HG02870 (cell line): ENCODE measurements at regions not wholly inside any gene's neighbourhood (a gene's known extent, or its start where the extent isn't known, plus 50 kb on each side); places are given as distances from the start of the nearest gene placed in this dataset.
"Not testable (repeated sequence)": the region's sequence is repeated elsewhere in the genome, so short reads cannot be mapped to it uniquely, and the experiment has no call there.

Experiments used
- ATAC-seq: cut with Tn5 transposase; IDR thresholded peaks from one replicate; pipeline ENCODE4 v1.9.1; 2021; ENCODE audit warnings: mild to moderate bottlenecking, moderate library complexity; ENCODE audit not compliant: unreplicated experiment

- no peak for ATAC-seq
These were observed 101.6 kb upstream of the ITPRID2 start for GRCh38 chr2:181789827-181790448.

GRCh38 chr2:181790716-181791649 lies 100.5 kb upstream of the ITPRID2 start:
- peak; percentile 97 for ATAC-seq

- ATAC-seq = no peak
These were observed 98.6 kb upstream of the ITPRID2 start for GRCh38 chr2:181792906-181793305.

DNA sequence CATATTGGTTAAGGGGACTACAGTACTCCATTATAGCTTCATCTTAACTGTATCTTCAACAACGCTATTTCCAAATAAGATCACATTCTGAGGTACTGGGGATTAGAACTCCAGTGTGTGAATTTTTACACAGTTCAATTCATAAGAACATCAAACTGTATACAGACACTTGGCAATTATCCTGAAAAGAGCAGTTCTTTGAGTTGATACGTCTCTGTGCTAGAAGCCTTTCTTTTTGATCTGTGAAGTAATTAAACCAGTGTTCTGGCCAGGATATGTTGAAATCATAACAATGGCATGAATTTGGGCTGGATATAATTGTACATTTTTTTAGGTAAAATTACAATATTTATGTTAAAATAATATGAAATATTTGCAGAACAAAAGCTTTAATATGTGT lies 93.5 kb upstream of the ITPRID2 start:
- ATAC-seq = no peak

DNA sequence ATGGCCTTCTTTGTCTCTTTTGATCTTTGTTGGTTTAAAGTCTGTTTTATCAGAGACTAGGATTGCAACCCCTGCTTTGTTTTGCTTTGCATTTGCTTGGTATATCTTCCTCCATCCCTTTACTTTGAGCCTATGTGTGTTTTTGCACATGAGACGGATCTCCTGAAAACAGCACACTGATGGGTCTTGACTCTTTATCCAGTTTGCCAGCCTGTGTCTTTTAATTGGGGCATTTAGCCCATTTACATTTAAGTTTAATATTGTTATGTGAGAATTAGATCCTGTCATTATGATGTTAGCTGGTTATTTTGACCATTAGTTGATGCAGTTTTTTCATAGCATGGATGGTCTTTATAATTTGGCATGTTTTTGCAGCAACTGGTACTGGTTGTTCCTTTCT lies 89.2 kb upstream of the ITPRID2 start:
- ATAC-seq = not testable (repeated sequence)

DNA sequence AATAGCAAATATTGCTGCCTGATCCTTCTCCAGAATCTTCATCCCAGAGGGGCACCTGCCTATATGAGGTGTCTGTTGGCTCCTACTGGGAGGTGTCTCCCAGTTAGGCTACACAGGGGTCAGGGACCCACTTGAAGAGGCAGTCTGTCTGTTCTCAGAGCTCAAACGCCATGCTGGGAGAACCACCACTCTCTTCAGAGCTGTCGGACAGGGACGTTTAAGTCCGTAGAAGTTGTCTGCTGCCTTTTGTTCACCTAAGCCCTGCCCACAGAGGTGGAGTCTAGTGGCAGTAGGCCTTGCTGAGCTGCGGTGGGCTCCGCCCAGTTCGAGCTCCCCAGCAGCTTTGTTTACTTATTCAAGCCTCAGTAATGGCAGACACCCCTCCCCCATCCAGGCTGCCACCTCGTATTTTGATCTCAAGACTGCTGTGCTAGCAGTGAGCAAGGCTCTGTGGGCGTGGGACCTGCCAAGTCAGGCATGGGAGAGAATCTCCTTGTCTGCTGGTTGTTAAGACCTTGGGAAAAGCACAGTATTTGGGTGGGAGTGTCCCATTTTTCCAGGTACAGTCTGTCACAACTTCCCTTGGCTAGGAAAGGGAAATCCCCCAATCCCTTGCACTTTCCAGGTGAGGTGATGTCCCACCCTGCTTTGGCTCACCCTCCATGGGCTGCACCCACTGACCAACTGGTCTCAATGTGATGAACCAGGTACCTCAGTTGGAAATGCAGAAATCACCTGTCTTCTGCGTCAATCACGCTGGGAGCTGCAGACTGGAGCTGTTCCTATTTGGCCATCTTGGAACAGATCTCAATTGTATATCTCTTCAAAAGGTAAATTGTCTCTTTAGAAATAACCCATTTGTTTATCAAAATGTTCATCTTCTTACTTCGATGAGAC lies 87.4 kb upstream of the ITPRID2 start:
- not testable (repeated sequence) for ATAC-seq

DNA sequence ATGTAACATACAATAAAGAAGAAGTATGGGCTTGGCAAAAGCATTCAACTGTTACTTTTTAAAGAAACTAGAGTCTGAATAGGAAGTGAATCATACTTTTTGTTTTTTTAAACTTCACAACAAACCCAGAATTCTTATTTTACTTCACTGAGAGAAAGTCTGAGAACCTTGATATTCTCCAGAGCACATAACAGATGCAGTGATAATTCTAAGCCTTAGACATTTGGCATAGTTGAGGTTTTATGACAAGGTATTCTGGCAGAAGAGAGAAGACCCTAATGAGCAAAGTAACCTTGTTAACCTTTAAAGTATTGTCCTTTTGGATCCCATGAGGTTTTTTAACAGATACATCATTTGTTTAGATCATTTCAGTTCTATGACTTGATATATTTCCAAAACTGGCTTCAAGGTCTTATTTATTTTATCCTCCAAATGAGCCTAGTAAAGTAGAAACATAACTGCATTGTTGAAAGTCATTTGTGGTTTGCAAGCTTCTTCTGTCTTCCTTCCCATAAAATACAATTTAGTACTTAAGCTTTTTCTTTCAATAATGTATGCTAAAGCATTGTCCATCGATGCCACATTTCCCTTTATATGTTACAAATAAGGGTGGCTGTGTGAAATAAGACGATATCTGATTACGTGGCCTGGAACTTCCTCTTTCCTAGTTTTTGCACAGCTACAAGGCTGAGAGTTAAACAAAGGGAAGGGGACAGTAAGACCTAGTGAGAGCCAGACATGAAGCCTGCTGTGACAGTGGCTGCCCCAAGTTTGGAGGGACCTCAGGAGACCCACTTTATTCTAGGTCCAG lies 86.1 kb upstream of the ITPRID2 start:
- ATAC-seq = no peak

- ATAC-seq = no peak
These were observed 85.5 kb upstream of the ITPRID2 start for GRCh38 chr2:181806039-181806392.

DNA sequence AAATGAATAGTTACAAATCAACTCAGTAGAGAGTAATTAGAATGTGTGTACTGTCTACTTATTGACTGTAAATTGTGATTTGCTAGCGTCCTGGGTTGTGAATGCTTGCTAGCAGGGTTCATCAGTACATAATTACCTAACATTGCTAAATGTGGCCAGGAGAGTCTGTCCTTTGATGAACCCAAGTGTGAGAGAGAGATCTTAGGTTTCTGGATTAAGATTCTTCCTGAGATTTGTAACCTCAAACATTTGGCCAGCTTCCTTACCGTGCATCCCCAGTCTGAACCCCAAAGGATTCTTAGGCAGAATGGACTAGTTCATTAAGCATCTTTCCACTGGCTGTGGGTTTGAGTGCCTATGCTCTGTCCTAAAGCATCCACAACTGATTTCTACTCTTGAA lies 84.0 kb upstream of the ITPRID2 start:
- ATAC-seq = no peak

DNA sequence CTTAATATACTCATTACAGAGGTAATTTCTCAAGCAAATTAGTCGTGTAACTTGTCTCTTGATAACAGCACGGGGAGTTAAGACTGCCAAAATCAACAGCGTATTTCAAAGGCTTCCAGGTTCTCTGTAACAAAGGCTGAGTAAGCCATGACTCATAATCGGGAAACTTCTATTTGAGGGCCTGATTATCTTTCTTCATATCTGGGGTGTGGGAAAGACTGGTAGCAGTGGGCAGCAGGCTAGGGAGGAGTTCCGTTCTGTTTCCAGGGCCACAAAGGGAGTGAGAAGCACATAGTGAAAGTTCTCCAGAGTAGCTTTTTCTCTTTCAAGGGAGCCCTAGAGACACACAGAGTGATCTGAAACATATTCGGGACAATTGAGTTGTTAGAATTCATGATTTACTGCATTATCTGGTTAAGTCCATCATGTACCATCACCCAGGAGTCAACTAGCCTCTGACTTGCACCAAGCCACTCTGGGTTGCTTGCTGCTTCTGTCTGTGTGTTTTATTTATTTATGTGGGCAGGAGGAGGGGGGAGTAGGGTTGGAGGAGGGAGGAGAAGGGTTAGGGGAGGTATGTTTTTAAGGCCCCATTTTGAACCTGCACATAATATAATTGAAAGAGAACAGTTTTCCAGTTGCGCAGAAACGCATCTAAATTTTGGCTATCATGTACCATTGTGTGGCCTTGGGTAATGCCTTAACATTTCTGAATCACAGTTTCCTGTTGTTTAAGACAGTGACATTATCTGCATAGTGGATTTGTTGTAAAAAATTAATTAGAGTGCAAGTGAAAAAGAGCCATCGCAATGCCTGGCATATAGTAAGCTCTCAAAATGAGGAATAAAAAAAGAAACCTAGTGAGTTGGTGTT lies 80.5 kb upstream of the ITPRID2 start:
- no peak for ATAC-seq

- no peak for ATAC-seq
These were observed 79.3 kb upstream of the ITPRID2 start for GRCh38 chr2:181812106-181812743.

GRCh38 chr2:181814057-181814491 lies 77.5 kb upstream of the ITPRID2 start:
- ATAC-seq = no peak

GRCh38 chr2:181817509-181817908 lies 74.0 kb upstream of the ITPRID2 start:
- no peak for ATAC-seq

DNA sequence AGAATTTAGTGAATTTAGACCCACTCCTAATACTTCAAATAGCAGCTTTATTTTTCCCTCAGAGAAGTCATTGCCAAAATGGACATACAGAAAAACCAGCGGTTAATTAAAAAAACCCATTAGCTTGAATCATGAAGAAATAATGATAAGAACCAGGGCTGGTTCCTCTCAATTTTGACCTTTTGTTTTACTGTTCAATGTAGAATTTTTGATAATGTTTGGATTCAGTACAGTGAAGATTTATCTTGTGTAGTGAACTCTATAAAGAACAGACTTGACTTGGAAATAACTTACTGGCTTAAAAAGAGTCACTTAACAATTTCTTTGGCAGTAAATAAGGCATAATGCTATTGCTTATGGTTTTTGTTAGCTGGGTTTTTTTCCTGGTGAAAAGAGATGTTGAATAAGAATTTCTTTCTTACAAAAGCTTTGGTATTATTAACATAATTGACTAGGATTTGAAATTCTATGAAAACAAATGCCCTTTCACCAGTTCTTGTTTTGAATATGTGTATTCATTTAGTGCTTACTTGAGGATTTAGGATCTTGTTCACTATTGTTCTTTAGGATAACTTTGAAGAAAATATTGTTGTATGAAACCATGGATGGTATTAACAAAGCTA lies 73.4 kb upstream of the ITPRID2 start:
- ATAC-seq = no peak

DNA sequence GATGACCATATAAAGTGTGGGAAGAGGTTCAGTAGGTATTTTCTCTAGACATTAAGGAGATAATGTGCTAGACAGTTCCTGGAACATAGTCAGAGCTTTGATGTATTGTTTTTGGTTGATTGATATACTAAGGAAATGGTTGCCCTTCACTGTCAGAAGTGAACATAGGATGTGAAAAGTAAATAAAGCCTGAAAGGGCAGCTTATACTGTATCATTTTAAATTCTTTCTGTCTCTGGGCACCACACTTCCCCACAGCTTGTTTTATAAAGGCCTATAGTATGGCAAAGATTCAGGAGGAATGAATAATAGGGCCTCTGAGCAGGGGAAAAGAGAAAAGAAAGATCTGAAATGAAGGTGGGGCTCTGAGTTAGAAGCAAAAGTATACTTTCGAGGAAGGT lies 72.7 kb upstream of the ITPRID2 start:
- ATAC-seq = no peak

GRCh38 chr2:181821049-181821448 lies 70.5 kb upstream of the ITPRID2 start:
- no peak for ATAC-seq

- no peak for ATAC-seq
These were observed 69.4 kb upstream of the ITPRID2 start for GRCh38 chr2:181822097-181822496.

DNA sequence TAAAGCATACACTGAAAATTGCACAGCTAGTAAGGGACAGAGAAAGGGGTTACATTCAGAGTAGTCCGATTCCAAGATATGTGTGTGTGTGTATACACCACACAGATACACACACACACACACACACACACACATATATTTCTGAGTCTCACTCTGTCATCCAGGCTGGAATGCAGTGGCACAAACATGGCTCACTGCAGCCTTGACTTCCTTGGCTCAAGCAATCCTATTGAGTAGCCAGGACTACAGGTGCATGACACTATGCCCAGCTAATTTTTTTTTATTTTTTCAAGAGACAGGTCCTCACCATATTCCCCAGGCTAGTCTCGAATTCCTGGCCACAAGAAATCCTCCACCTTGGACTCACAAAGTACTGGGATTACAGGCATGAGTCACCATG lies 68.1 kb upstream of the ITPRID2 start:
- no peak for ATAC-seq
